HepG2 (cell line): ENCODE measurements at regions not wholly inside any gene's neighbourhood (a gene's known extent, or its start where the extent isn't known, plus 50 kb on each side); places are given as distances from the start of the nearest gene placed in this dataset.

Experiments
- BRD4 ChIP-seq: sonication (generic); formaldehyde crosslinking; IDR thresholded peaks from 2 replicates; pipeline ENCODE4 v1.4.0; 2020; ENCODE audit warnings: missing genetic modification reagents
- CHCHD3 ChIP-seq: sonication (generic); formaldehyde crosslinking; IDR thresholded peaks from 2 replicates; pipeline ENCODE4 v1.8.0; 2022; ENCODE audit warnings: mild to moderate bottlenecking, missing genetic modification reagents, moderate library complexity
- CREM ChIP-seq, 2 experiments: sonication (generic) in 1 of 2; formaldehyde crosslinking in 1 of 2; IDR thresholded peaks; 2 replicates each; pipeline versions ENCODE4 v1.4.0 to v1.6.1; 2016 to 2020; ENCODE audit warnings: antibody characterized with exemption in 1 of 2, mild to moderate bottlenecking in 1 of 2, missing genetic modification reagents in 1 of 2
- FOXK2 ChIP-seq: fragments of 450-650 bp; IDR thresholded peaks from 2 replicates; pipeline ENCODE4 v1.6.1; 2016
- FOXO1 ChIP-seq: sonication (generic); formaldehyde crosslinking; IDR thresholded peaks from 2 replicates; pipeline ENCODE4 v1.4.0; 2020; ENCODE audit warnings: missing genetic modification reagents
- MXD3 ChIP-seq: IDR thresholded peaks from 2 replicates; pipeline ENCODE4 v1.6.1; 2016; ENCODE audit warnings: mild to moderate bottlenecking, missing biosample characterization, missing genetic modification reagents
- PHF8 ChIP-seq: sonication (generic); formaldehyde crosslinking; IDR thresholded peaks from 2 replicates; pipeline ENCODE4 v1.5.0; 2020; ENCODE audit warnings: missing genetic modification reagents
- POLR2G ChIP-seq: fragments of 200-400 bp; formaldehyde crosslinking; IDR thresholded peaks from 2 replicates; pipeline ENCODE4 v1.6.1; 2018; ENCODE audit warnings: mild to moderate bottlenecking, low read depth, low read length, moderate library complexity
- PRDM15 ChIP-seq: sonication (generic); formaldehyde crosslinking; IDR thresholded peaks from 2 replicates; pipeline ENCODE4 v1.4.0; 2020; ENCODE audit warnings: missing genetic modification reagents
- PRDM4 ChIP-seq: sonication (generic); formaldehyde crosslinking; IDR thresholded peaks from 2 replicates; pipeline ENCODE4 v1.9.0; 2021; ENCODE audit warnings: missing genetic modification reagents, borderline replicate concordance
- RAD21 ChIP-seq: fragments of 450-650 bp; formaldehyde crosslinking; IDR thresholded peaks from 2 replicates; pipeline ENCODE4 v1.5.0; 2020; ENCODE audit warnings: mild to moderate bottlenecking
- RCOR2 ChIP-seq: IDR thresholded peaks from 2 replicates; pipeline ENCODE4 v1.6.1; 2016; ENCODE audit warnings: missing biosample characterization, missing genetic modification reagents
- RFXANK ChIP-seq: IDR thresholded peaks from 2 replicates; pipeline ENCODE4 v1.6.1; 2016
- YEATS4 ChIP-seq: sonication (generic); formaldehyde crosslinking; IDR thresholded peaks from 2 replicates; pipeline ENCODE4 v1.4.0; 2020; ENCODE audit warnings: missing genetic modification reagents, borderline replicate concordance
- ZBTB43 ChIP-seq: sonication (generic); formaldehyde crosslinking; conservative IDR thresholded peaks from 2 replicates; pipeline ENCODE4 v1.4.0; 2020; ENCODE audit warnings: missing genetic modification reagents
- ZKSCAN1 ChIP-seq: fragments of 150-350 bp; IDR thresholded peaks from 2 replicates; pipeline ENCODE4 v1.6.1; 2014; ENCODE audit warnings: low read length
- ZNF256 ChIP-seq: sonication (generic); formaldehyde crosslinking; conservative IDR thresholded peaks from 2 replicates; pipeline ENCODE4 v1.4.0; 2020; ENCODE audit warnings: missing genetic modification reagents
- ZNF496 ChIP-seq: sonication (generic); formaldehyde crosslinking; IDR thresholded peaks from 2 replicates; pipeline ENCODE4 v1.8.1; 2023; ENCODE audit warnings: mild to moderate bottlenecking, moderate library complexity, missing genetic modification reagents; ENCODE audit not compliant: insufficient replicate concordance
- ZNF546 ChIP-seq: sonication (generic); formaldehyde crosslinking; conservative IDR thresholded peaks from 2 replicates; pipeline ENCODE4 v1.8.1; 2023; ENCODE audit warnings: mild to moderate bottlenecking, missing genetic modification reagents
- TF ChIP-seq, protein P1 (sequence below): IDR thresholded peaks from 2 replicates; pipeline ENCODE4 v1.6.1; 2016; ENCODE audit warnings: mild to moderate bottlenecking

GRCh38 chr6:137707590-137708360, 159.3 kb upstream of the TNFAIP3 start (continued):
- TF ChIP-seq ZBTB43 (CRISPR knock-in tag) (peak; percentile 51; the same call in 1 of the 2 replicates), CREM (IDR thresholded peaks at IDR 0.05) (peak; percentile 84), CREM (CRISPR knock-in tag; IDR thresholded peaks at IDR 0.05) (no peak), FOXO1 (CRISPR knock-in tag) (peak; percentile 91), ZKSCAN1 (no peak), FOXK2 (0 out of 2 replicates have a peak, but pooled peaks have one; percentile 29), ZNF256 (CRISPR knock-in tag) (peak; percentile 73; the same call in 1 of the 2 replicates), PRDM15 (CRISPR knock-in tag) (peak; percentile 49; the same call in 1 of the 2 replicates), RFXANK (CRISPR knock-in tag) (0 out of 2 replicates have a peak, but pooled peaks have one; percentile 32), ZNF546 (no peak), PRDM4 (no peak), CHCHD3 (CRISPR knock-in tag) (no peak), MXD3 (no peak), BRD4 (peak; percentile 68; the same call in 1 of the 2 replicates), RCOR2 (CRISPR knock-in tag) (peak; percentile 19; the same call in 1 of the 2 replicates), YEATS4 (peak; percentile 42; the same call in 1 of the 2 replicates), PHF8 (CRISPR knock-in tag) (peak; percentile 38; the same call in 1 of the 2 replicates), ZNF496 (CRISPR knock-in tag) (no peak), POLR2G (peak; percentile 34; the same call in 1 of the 2 replicates), RAD21 (CRISPR knock-in tag) (peak; percentile 98)
- TF ChIP-seq, protein P1, sequence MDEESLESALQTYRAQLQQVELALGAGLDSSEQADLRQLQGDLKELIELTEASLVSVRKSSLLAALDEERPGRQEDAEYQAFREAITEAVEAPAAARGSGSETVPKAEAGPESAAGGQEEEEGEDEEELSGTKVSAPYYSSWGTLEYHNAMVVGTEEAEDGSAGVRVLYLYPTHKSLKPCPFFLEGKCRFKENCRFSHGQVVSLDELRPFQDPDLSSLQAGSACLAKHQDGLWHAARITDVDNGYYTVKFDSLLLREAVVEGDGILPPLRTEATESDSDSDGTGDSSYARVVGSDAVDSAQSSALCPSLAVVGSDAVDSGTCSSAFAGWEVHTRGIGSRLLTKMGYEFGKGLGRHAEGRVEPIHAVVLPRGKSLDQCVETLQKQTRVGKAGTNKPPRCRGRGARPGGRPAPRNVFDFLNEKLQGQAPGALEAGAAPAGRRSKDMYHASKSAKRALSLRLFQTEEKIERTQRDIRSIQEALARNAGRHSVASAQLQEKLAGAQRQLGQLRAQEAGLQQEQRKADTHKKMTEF (CRISPR knock-in tag): peak; percentile 89
